IPS-11a (cell line): ENCODE measurements at regions not wholly inside any gene's neighbourhood (a gene's known extent, or its start where the extent isn't known, plus 50 kb on each side); places are given as distances from the start of the nearest gene placed in this dataset.
"Not testable (repeated sequence)": the region's sequence is repeated elsewhere in the genome, so short reads cannot be mapped to it uniquely, and the experiment has no call there.

ENCODE experiments used
- H3K4me3 ChIP-seq: one replicate; pipeline ENCODE4 v1.5.1; 2013; ENCODE audit warnings: low read depth, low read length, control low read depth

- H3K4me3 ChIP-seq, result peak overlapping the region; percentile 47
Measured at GRCh38 chr11:16605894-16606783, 132.3 kb upstream of the C11orf58 start.

GRCh38 chr11:16605389-16605893, 133.0 kb upstream of the C11orf58 start:
- H3K4me3 ChIP-seq, result peak overlapping the region; percentile 30

GRCh38 chr11:16604794-16605388, 133.6 kb upstream of the C11orf58 start:
- peak overlapping the region; percentile 30 for H3K4me3 ChIP-seq

- H3K4me3 ChIP-seq, result peak overlapping the region; percentile 25
Measured at GRCh38 chr11:16603890-16604793, 134.3 kb upstream of the C11orf58 start.

- H3K4me3 ChIP-seq, result no peak overlapping the region
Measured at GRCh38 chr11:16603245-16603644, 135.2 kb upstream of the C11orf58 start.

GRCh38 chr11:16598906-16599305, 139.5 kb upstream of the C11orf58 start:
- no peak overlapping the region for H3K4me3 ChIP-seq

GRCh38 chr11:16598032-16598431, 140.4 kb upstream of the C11orf58 start:
- no peak overlapping the region for H3K4me3 ChIP-seq

- no peak overlapping the region for H3K4me3 ChIP-seq
Measured at GRCh38 chr11:16596231-16596630, 142.2 kb upstream of the C11orf58 start.

GRCh38 chr11:16591157-16591556, 147.3 kb upstream of the C11orf58 start:
- H3K4me3 ChIP-seq, result no peak overlapping the region

GRCh38 chr11:16587670-16588069, 150.8 kb upstream of the C11orf58 start:
- H3K4me3 ChIP-seq, result no peak overlapping the region

GRCh38 chr11:16584569-16584968, 153.9 kb upstream of the C11orf58 start:
- no peak overlapping the region for H3K4me3 ChIP-seq

- not testable (repeated sequence) for H3K4me3 ChIP-seq
Measured at GRCh38 chr11:16581078-16581477, 157.4 kb upstream of the C11orf58 start.

GRCh38 chr11:16577490-16577889, 161.0 kb upstream of the C11orf58 start:
- H3K4me3 ChIP-seq, result no peak overlapping the region

- H3K4me3 ChIP-seq, result not testable (repeated sequence)
Measured at GRCh38 chr11:16574889-16575288, 163.6 kb upstream of the C11orf58 start.

- H3K4me3 ChIP-seq, result no peak overlapping the region
Measured at GRCh38 chr11:16572945-16573344, 165.5 kb upstream of the C11orf58 start.

- H3K4me3 ChIP-seq, result no peak overlapping the region
Measured at GRCh38 chr11:16561150-16561549, 177.3 kb upstream of the C11orf58 start.

GRCh38 chr11:16558494-16558893, 180.0 kb upstream of the C11orf58 start:
- H3K4me3 ChIP-seq, result no peak overlapping the region

GRCh38 chr11:16555956-16556355, 182.5 kb upstream of the C11orf58 start:
- H3K4me3 ChIP-seq, result no peak overlapping the region

- H3K4me3 ChIP-seq, result no peak overlapping the region
Measured at GRCh38 chr11:16554361-16554760, 184.1 kb upstream of the C11orf58 start.

- no peak overlapping the region for H3K4me3 ChIP-seq
Measured at GRCh38 chr11:16547879-16548278, 190.6 kb upstream of the C11orf58 start.

GRCh38 chr11:16543642-16544041, 187.3 kb upstream of the SOX6 start:
- no peak overlapping the region for H3K4me3 ChIP-seq
